HG03135 (cell line): ENCODE measurements at regions not wholly inside any gene's neighbourhood (a gene's known extent, or its start where the extent isn't known, plus 50 kb on each side); places are given as distances from the start of the nearest gene placed in this dataset.

ENCODE experiments used
- ATAC-seq: cut with Tn5 transposase; IDR thresholded peaks from one replicate; pipeline ENCODE4 v1.9.1; 2021; ENCODE audit warnings: mild to moderate bottlenecking, moderate library complexity; ENCODE audit not compliant: unreplicated experiment

- ATAC-seq: no peak
Observed at GRCh38 chr6:44062771-44063560, 64.3 kb downstream of the MRPL14 start.

- ATAC-seq: no peak
Observed at GRCh38 chr6:44062105-44062770, 65.0 kb downstream of the MRPL14 start.

- ATAC-seq: no peak
Observed at GRCh38 chr6:44061375-44062104, 65.7 kb downstream of the MRPL14 start.

GRCh38 chr6:44060612-44061374 is 66.5 kb downstream of the MRPL14 start:
- no peak for ATAC-seq

- ATAC-seq: no peak
Observed at GRCh38 chr6:44059359-44060346, 67.6 kb downstream of the MRPL14 start.

- peak; percentile 58 for ATAC-seq
Observed at GRCh38 chr6:44058617-44059358, 68.5 kb downstream of the MRPL14 start.

GRCh38 chr6:44057931-44058616 is 69.2 kb downstream of the MRPL14 start:
- no peak for ATAC-seq

GRCh38 chr6:44057238-44057930 is 69.9 kb downstream of the MRPL14 start:
- no peak for ATAC-seq

- no peak for ATAC-seq
Observed at GRCh38 chr6:44056392-44057237, 70.6 kb downstream of the MRPL14 start.

- no peak for ATAC-seq
Observed at GRCh38 chr6:44054721-44055559, 72.3 kb downstream of the MRPL14 start.

GRCh38 chr6:44053760-44054556 is 73.3 kb downstream of the MRPL14 start:
- no peak for ATAC-seq

- no peak for ATAC-seq
Observed at GRCh38 chr6:44053106-44053756, 74.0 kb downstream of the MRPL14 start.

- ATAC-seq: no peak
Observed at GRCh38 chr6:44052419-44053023, 74.7 kb downstream of the MRPL14 start.

- no peak for ATAC-seq
Observed at GRCh38 chr6:44051515-44051914, 75.7 kb downstream of the MRPL14 start.
